Muscle layer of colon (tissue), 2 donors: ENCODE measurements at regions not wholly inside any gene's neighbourhood (a gene's known extent, or its start where the extent isn't known, plus 50 kb on each side); places are given as distances from the start of the nearest gene placed in this dataset.
"Not testable (repeated sequence)": the region's sequence is repeated elsewhere in the genome, so short reads cannot be mapped to it uniquely, and the experiment has no call there.

ENCODE experiments used
- H3K27ac ChIP-seq: one replicate; pipeline ENCODE4 v1.7.0; 2013; ENCODE audit warnings: low read depth, mild to moderate bottlenecking, low read length, moderate library complexity
- H3K27me3 ChIP-seq, 2 donors: one replicate each; pipeline ENCODE4 v1.7.0; 2013; ENCODE audit warnings: low read length in 2 of 2, mild to moderate bottlenecking in 2 of 2; ENCODE audit not compliant: insufficient read depth in 2 of 2, control insufficient read depth in 1 of 2
- H3K36me3 ChIP-seq: one replicate; pipeline ENCODE4 v1.7.0; 2013; ENCODE audit warnings: mild to moderate bottlenecking, low read length; ENCODE audit not compliant: insufficient read depth
- H3K4me1 ChIP-seq: one replicate; pipeline ENCODE4 v1.7.0; 2013; ENCODE audit warnings: mild to moderate bottlenecking, low read length; ENCODE audit not compliant: insufficient read depth
- H3K4me3 ChIP-seq, 2 donors: one replicate each; pipeline ENCODE4 v1.7.0; 2013; ENCODE audit warnings: low read length in 2 of 2, low read depth in 1 of 2, mild to moderate bottlenecking in 1 of 2, moderate library complexity in 1 of 2
- H3K9ac ChIP-seq: one replicate; pipeline ENCODE4 v1.7.0; 2013; ENCODE audit warnings: low read length
- H3K9me3 ChIP-seq: one replicate; pipeline ENCODE4 v1.7.0; 2013; ENCODE audit warnings: mild to moderate bottlenecking, low read length
- donor health status: abdominal sarcoma.
- donor health status: Adenocarcinoma of cecum.

DNA sequence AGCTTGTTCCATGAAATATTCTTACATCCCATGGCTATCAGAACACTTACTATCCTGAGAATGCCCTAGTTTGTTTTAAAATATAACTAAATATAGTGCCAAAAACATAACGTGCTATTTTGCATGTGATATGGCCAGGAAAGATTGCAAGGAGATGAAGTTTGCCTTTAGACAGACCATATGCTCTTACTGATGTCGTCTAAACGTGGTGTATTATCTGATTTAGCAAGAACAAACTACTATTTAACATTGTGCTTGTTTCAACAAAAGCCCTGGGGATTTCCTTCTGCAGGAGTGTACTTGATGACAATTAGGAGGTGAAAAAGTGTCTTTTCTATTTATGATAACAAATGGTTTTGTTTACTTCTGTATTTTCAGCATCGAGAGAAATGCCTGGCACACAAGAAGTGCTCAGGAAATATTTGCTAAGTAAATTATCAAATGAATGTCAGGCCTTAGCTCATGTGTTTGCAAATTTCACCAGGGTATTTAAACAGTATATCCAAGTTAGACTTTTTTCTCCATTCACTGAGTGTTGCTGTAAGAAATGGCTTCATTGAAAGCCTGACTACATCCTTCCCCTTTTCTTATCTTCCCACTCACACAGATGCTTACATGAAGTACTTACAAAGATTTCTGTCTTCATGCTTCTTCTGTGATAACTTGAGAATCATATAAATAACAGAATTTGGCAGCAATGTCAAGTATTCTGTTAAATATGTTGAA, 1033.6 kb downstream of the CDH8 start:
- Histone ChIP-seq H3K4me1 (no peaks in the 10 kb centered on the region), H3K9me3 (no peaks in the 10 kb centered on the region), H3K4me3 (no peak overlapping the region), H3K36me3 (no peaks in the 10 kb centered on the region), H3K27me3 (no peaks in the 10 kb centered on the region), H3K27ac (no peak overlapping the region), H3K9ac (no peak overlapping the region)

DNA sequence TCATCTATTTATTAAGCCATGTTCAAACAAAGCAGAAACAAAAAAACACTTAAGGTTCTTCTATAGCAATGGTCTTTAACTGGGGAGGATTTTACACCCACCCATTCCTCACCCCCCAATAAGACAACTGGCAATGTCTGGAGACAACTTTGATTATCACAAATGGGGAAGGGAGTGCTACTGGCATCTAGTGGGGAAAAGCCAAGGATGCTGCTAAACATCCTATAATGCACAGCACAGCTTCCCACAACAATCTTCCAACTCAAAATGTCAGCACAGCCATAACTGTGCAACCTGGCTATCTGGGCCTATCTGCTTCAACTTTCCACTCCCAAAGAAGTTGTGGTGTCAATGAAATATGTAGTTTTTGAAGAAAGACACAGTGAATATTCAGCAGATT, 1044.4 kb downstream of the CDH8 start:
- H3K27ac ChIP-seq = no peak overlapping the region
- no peak overlapping the region for H3K9ac ChIP-seq
- H3K36me3 ChIP-seq = no peaks in the 10 kb centered on the region
- no peaks in the 10 kb centered on the region for H3K27me3 ChIP-seq
- no peaks in the 10 kb centered on the region for H3K4me1 ChIP-seq
- H3K4me3 ChIP-seq = no peak overlapping the region
- no peaks in the 10 kb centered on the region for H3K9me3 ChIP-seq

DNA sequence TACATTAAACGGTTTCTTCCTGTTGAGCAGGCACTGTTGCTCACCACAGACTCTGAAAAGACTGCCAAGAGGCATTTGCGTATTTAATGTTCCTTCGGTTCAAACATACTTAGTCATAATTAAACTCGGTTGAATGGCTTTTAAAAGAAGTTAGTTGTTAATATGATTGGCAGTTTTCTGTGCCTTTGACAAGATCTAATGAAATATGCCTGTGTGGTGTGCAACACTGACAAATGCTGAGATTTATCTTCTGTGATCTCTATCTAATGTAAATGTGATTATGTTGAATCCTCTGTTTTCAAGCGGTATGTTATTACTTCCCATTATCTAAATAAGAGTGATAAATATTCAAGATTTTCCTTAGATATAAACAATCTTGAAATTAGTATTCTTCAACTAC, 1046.6 kb downstream of the CDH8 start:
- Histone ChIP-seq H3K4me3 (no peak overlapping the region), H3K27me3 (no peaks in the 10 kb centered on the region), H3K9ac (no peak overlapping the region), H3K4me1 (no peaks in the 10 kb centered on the region), H3K9me3 (no peaks in the 10 kb centered on the region), H3K36me3 (no peaks in the 10 kb centered on the region), H3K27ac (no peak overlapping the region)

DNA sequence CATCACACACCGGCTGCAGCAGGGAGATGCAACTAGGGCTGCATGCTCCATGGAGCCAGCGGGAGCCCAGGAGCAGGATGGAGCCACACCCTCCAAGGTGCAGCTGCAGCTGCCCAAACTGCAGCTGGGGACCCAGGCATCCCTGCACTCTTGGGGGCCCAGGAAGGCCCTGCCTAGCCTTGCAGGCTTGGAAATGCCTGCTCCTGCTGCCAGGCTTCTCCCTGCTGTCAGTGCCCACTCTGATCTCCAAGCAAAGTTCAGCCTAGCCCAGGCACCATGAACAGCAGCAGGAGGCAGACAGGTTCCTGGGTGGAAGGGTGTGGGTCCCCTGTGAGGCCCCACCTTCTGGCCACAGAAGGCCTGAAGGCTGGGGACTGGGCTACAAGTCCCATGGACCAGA, 1057.1 kb downstream of the CDH8 start:
- H3K9me3 ChIP-seq = no peaks in the 10 kb centered on the region
- H3K27ac ChIP-seq = no peak overlapping the region
- no peaks in the 10 kb centered on the region for H3K4me1 ChIP-seq
- H3K36me3 ChIP-seq = no peaks in the 10 kb centered on the region
- no peak overlapping the region for H3K9ac ChIP-seq
- no peak overlapping the region for H3K4me3 ChIP-seq
- H3K27me3 ChIP-seq = no peaks in the 10 kb centered on the region

DNA sequence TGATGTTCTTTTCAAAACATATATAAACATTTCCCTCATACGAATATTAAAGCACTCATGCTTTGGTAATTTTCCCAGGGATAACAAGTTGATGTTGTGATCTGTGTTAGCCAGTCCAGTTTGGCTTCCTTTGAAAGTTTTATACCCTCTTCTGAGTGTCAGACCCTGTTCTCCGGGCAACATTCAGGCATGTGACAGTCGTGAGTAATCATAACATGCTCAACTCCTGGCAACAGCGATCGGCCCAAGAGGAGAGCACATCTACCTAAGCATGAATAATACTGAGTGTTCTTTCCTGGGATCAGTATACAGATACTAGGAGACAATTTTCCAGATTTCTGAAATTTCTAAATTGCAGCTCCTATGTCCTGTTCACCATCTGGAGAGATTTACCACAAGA, 1086.4 kb downstream of the CDH8 start:
- Histone ChIP-seq H3K9me3 (no peaks in the 10 kb centered on the region), H3K36me3 (no peaks in the 10 kb centered on the region), H3K27ac (no peak overlapping the region), H3K4me1 (no peaks in the 10 kb centered on the region), H3K27me3 (no peaks in the 10 kb centered on the region), H3K9ac (no peak overlapping the region), H3K4me3 (no peak overlapping the region)

DNA sequence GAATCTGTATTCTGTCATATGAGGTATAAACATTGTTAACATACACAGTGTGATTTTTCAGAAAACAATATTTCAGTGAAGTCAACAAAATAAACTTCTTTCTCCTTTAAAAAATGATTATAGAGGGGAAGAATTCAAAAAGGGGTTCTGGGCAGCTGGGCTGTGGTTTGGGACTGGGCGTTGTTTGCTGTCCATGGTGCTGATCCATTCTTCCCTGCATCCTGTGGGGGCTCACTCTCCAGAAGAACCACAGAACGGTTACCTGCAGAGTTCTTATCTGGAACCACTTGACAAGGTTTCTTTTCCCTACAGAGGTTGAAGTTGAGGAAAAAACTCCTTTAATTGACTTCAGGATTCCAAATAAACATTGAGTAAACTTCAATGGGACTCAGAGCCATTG, 1091.0 kb downstream of the CDH8 start:
- Histone ChIP-seq H3K27me3 (no peaks in the 10 kb centered on the region), H3K9me3 (no peaks in the 10 kb centered on the region), H3K9ac (no peak overlapping the region), H3K4me3 (no peak overlapping the region), H3K27ac (no peak overlapping the region), H3K36me3 (no peaks in the 10 kb centered on the region), H3K4me1 (no peaks in the 10 kb centered on the region)

DNA sequence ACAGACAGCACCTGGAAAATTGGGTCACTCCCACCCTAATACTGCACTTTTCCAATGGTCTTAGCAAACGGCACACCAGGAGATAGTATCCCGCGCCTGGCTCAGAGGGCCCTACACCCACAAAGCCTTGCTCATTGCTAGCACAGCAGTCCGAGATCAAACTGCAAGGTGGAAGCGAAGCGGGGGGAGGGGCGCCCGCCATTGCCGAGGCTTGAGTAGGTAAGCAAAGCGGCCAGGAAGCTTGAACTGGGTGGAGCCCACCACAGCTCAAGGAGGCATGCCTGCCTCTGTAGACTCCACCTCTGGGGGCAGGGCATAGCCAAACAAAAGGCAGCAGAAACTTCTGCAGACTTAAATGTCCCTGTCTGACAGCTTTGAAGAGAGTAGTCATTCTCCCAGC, 1100.0 kb downstream of the CDH8 start:
- not testable (repeated sequence) for H3K4me3 ChIP-seq, H3K4me1 ChIP-seq, H3K9ac ChIP-seq, H3K9me3 ChIP-seq, H3K27me3 ChIP-seq, H3K27ac ChIP-seq, H3K36me3 ChIP-seq

DNA sequence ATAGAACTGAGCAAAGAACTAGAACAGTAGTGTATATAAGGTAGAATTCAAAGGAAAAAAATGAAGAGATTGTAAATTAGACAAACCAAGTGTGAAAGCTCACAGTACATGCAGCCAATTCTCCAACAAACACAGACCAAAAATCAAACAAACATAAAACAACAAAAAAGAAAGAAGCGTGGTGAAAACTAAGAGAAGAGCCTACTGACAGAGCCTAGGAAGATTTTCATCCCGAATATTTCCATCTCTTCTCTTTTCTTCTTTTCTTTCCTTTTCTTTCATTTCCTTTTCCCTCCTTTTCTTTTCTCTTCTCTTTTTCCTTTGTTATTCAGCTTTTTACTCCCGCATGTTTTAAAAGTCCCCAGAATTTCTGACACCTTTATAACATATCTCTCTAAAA, 1103.6 kb downstream of the CDH8 start:
- Histone ChIP-seq H3K4me1 (no peaks in the 10 kb centered on the region), H3K27me3 (no peaks in the 10 kb centered on the region), H3K36me3 (no peaks in the 10 kb centered on the region)

DNA sequence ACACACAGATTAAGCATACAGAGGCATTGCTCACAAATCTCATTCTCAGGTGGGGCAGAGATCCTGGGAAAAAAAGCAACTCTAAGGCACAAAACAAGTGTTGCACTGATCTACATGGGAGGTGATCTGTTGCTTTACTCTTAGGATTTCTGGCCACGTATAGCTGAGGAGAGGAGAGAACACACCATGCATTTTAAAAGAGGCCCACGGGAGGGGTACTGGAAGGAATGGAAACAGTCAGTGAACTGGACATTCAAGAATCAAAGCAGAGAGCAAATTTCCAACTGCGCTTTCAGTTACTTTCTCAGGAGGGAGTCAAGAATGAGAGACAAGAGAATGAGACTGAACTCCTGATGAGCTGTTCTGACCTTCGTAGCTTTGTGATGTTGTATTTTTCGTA, 1105.9 kb downstream of the CDH8 start:
- Histone ChIP-seq H3K9ac (no peak overlapping the region), H3K4me3 (no peak overlapping the region), H3K9me3 (no peaks in the 10 kb centered on the region), H3K4me1 (no peaks in the 10 kb centered on the region), H3K27me3 (no peaks in the 10 kb centered on the region), H3K36me3 (no peaks in the 10 kb centered on the region), H3K27ac (no peak overlapping the region)

More for the DNA sequence above, 1103.6 kb downstream of the CDH8 start:
- no peak overlapping the region for H3K9ac ChIP-seq
- no peak overlapping the region for H3K27ac ChIP-seq
- no peaks in the 10 kb centered on the region for H3K9me3 ChIP-seq
- no peak overlapping the region for H3K4me3 ChIP-seq

DNA sequence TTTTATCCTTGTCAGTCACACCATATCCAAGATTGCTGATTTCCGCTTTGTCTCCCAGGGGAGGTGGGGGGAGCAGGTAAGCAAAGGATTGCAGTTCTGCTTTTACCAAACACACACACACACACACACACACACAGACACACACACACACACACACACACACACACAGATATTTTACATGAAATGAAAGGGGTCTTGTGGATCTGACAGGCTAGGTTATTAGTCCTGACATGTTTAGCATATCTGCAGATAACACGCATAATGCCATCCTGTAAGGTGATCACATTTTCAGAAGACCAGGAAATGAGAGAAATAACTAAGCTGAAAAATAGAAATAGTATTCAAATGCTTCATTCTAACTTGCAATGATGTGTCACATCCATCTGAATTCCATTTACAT, 1113.3 kb downstream of the CDH8 start:
- no peak overlapping the region for H3K4me3 ChIP-seq
- H3K9ac ChIP-seq = no peak overlapping the region
- H3K27ac ChIP-seq = no peak overlapping the region
- no peaks in the 10 kb centered on the region for H3K9me3 ChIP-seq
- H3K4me1 ChIP-seq = no peaks in the 10 kb centered on the region
- H3K27me3 ChIP-seq = no peaks in the 10 kb centered on the region
- no peaks in the 10 kb centered on the region for H3K36me3 ChIP-seq

DNA sequence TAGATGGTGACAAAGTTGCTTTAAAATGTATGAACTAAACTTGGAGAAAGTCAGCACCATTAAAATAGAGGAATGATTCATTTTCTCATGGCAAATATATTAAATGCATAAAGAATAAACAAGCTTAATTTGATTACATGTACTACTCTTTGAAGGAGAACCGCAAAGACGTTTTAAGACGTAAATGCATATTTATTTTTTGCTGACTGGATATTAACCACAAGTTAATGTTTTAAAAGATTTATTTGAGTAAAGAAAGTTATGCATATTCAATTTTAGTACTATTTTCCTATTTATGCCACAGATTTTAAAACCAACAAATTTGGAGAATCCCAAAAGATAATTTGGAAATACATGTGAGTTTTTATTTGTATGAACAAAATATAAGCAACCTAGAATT, 1121.9 kb downstream of the CDH8 start:
- no peaks in the 10 kb centered on the region for H3K27me3 ChIP-seq
- no peaks in the 10 kb centered on the region for H3K4me1 ChIP-seq
- H3K27ac ChIP-seq = no peak overlapping the region
- H3K36me3 ChIP-seq = no peaks in the 10 kb centered on the region
- H3K9ac ChIP-seq = no peak overlapping the region
- no peak overlapping the region for H3K4me3 ChIP-seq
- H3K9me3 ChIP-seq = no peaks in the 10 kb centered on the region

DNA sequence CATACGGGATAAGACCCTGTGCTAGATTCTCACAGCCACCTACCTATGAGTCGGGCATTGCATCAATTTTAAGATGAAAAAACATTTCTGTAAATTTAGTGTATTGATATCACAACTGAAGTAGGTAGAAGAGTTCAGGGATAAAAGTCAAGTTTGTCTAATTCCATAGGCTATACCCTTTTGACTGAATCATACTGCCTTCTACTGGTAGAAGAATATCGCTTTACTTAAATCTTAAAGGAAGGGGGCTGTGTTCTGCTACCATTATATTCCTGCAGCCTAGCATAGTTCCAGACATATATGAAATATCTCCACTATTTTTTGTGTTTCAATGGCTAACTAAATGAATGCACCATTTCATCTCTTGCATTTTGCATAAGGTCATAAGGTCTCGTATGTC, 1128.6 kb downstream of the CDH8 start:
- no peak overlapping the region for H3K9ac ChIP-seq
- no peaks in the 10 kb centered on the region for H3K4me1 ChIP-seq
- H3K27ac ChIP-seq = no peak overlapping the region
- H3K4me3 ChIP-seq = no peak overlapping the region
- no peaks in the 10 kb centered on the region for H3K9me3 ChIP-seq
- H3K27me3 ChIP-seq = no peaks in the 10 kb centered on the region
- no peaks in the 10 kb centered on the region for H3K36me3 ChIP-seq
